HL-60 (cell line): ENCODE measurements at regions not wholly inside any gene's neighbourhood (a gene's known extent, or its start where the extent isn't known, plus 50 kb on each side); places are given as distances from the start of the nearest gene placed in this dataset.

ENCODE experiments used
- DNase-seq, 2 experiments: peaks; one replicate each; pipeline ENCODE4 v3.0.0-alpha.2; 2010 to 2020; ENCODE audit warnings: low read depth in 1 of 2, low spot score in 1 of 2
- H3K27ac ChIP-seq: fragments of 250-450 bp; sonication (Bioruptor Pico); replicated peaks from 2 replicates; pipeline ENCODE4 v1.5.1; 2020; ENCODE audit warnings: mild to moderate bottlenecking, moderate library complexity
- H3K27me3 ChIP-seq: fragments of 250-450 bp; sonication (Bioruptor Pico); 2 replicates; pipeline ENCODE4 v1.5.1; 2021; ENCODE audit warnings: mild to moderate bottlenecking, moderate library complexity; ENCODE audit not compliant: insufficient read depth, poor library complexity, severe bottlenecking
- H3K4me3 ChIP-seq: replicated peaks from 2 replicates; pipeline ENCODE4 v1.5.1; 2011; ENCODE audit warnings: mild to moderate bottlenecking, control low read depth, low read length; ENCODE audit not compliant: insufficient read depth
- CTCF ChIP-seq: IDR thresholded peaks from one replicate; pipeline ENCODE4 v1.5.1; 2011; ENCODE audit warnings: low read length, control low read depth, inconsistent platforms; ENCODE audit not compliant: insufficient read depth
- GABPA ChIP-seq: IDR thresholded peaks from 2 replicates; pipeline ENCODE4 v1.6.1; 2012; ENCODE audit warnings: low read depth
- POLR2AphosphoS5 ChIP-seq: IDR thresholded peaks from 2 replicates; pipeline ENCODE4 v1.6.1; 2012; ENCODE audit warnings: low read depth
- REST ChIP-seq: IDR thresholded peaks from 2 replicates; pipeline ENCODE4 v1.6.1; 2012; ENCODE audit warnings: low read depth; ENCODE audit not compliant: insufficient replicate concordance
- SPI1 ChIP-seq: IDR thresholded peaks from 2 replicates; pipeline ENCODE4 v1.6.1; 2012; ENCODE audit warnings: low read depth, mild to moderate bottlenecking, borderline replicate concordance

GRCh38 chr14:61619494-61619893, 75.8 kb upstream of the HIF1A start:
- H3K4me3 ChIP-seq, result no peak overlapping the region
- no peak for DNase-seq
- H3K27ac ChIP-seq, result no peak overlapping the region
- no peaks in the 10 kb centered on the region for H3K27me3 ChIP-seq
- TF ChIP-seq CTCF, result no peak
- TF ChIP-seq GABPA, result no peak
- TF ChIP-seq POLR2AphosphoS5, result no peak
- TF ChIP-seq SPI1, result no peak
- TF ChIP-seq REST, result no peak

GRCh38 chr14:61620130-61620946, 75.0 kb upstream of the HIF1A start:
- no peak for DNase-seq
- Histone ChIP-seq H3K4me3 (no peak overlapping the region), H3K27ac (no peak overlapping the region), H3K27me3 (no peaks in the 10 kb centered on the region)
- TF ChIP-seq POLR2AphosphoS5, result no peak
- no peak for TF ChIP-seq SPI1
- TF ChIP-seq GABPA, result no peak
- no peak for TF ChIP-seq REST
- TF ChIP-seq CTCF, result no peak

- TF ChIP-seq POLR2AphosphoS5 (no peak), CTCF (no peak), GABPA (no peak), REST (no peak), SPI1 (no peak)
- no peak for DNase-seq
- H3K27me3 ChIP-seq, result no peaks in the 10 kb centered on the region
- no peak overlapping the region for H3K4me3 ChIP-seq
- H3K27ac ChIP-seq, result no peak overlapping the region
These were observed 73.9 kb upstream of the HIF1A start for GRCh38 chr14:61621444-61621843.
